ENCODE measurements at regions not wholly inside any gene's neighbourhood (a gene's known extent, or its start where the extent isn't known, plus 50 kb on each side); places are given as distances from the start of the nearest gene placed in this dataset.

GRCh38 chrX:43585922-43586321 lies 70.2 kb upstream of the MAOA start:
- no peak for TF ChIP-seq POLR2AphosphoS5 (IDR thresholded peaks at IDR 0.05; ENCODE audit: borderline replicate concordance, low read depth, low read length)
- no peak for TF ChIP-seq EZH2 (IDR thresholded peaks at IDR 0.05)
- no peak for TF ChIP-seq FOXP2 (optimal IDR thresholded peaks at IDR 0.05; ENCODE audit: control extremely low read depth, extremely low read length, insufficient read depth)

All from SK-N-MC (cell line).